GM19238 (cell line): ENCODE measurements at regions not wholly inside any gene's neighbourhood (a gene's known extent, or its start where the extent isn't known, plus 50 kb on each side); places are given as distances from the start of the nearest gene placed in this dataset.

ENCODE experiments used
- DNase-seq: peaks from one replicate; pipeline ENCODE4 v3.0.0; 2011; ENCODE audit warnings: low spot score; ENCODE audit not compliant: insufficient read length

DNA sequence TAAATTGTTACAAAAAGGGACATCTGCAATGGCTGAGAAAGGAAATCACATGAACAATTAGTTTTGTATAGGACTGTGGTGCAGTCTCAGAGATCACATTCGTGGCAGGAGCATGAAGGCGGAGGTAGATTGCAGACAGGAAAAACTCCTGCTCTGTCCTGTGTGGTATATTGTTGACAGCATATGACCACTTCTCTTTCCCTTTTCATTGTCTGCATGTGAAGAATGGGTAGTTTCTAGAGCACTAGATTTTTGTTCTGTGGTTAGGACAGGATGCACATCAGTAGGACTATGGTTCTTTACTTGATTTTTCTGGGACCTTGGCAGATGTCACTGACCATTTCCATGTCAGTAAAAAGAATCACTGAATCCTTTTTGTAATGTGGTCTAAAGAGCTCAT lies 625.9 kb upstream of the PKN2 start:
- no peak for DNase-seq

DNA sequence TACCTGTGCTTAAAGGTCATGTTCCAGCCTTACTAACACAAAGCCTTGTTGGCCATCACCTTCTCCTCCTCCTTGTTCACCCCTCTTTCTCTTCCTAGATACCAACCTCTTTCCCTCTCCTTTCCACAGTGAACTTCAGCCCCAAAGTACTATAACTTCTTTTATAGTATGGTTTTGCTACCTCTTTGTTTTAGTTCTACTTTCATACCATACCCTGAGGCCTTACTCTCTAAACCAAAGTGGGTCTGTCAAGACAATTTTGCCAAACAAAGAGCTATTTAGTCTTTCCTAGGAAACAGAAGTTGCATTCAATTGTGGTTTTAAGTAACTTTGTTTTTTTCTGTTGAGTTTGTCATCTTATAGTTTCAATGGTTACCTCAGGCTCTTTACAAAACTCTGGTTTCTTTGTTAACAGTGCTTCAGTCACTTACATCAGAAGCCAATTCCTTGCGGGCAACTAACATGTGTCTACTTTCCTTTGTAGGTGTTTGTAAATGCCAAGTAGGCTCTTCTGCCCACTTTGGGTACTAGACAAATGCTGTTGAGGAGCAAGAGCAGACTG lies 623.9 kb upstream of the PKN2 start:
- no peak for DNase-seq

GRCh38 chr1:88060750-88061491 lies 623.2 kb upstream of the PKN2 start:
- no peak for DNase-seq

- peak; percentile 7 for DNase-seq
These were observed 622.4 kb upstream of the PKN2 start for GRCh38 chr1:88061492-88062177.

GRCh38 chr1:88062650-88063153 lies 621.4 kb upstream of the PKN2 start:
- no peak for DNase-seq

GRCh38 chr1:88063605-88064004 lies 620.5 kb upstream of the PKN2 start:
- no peak for DNase-seq

GRCh38 chr1:88068407-88068960 lies 615.6 kb upstream of the PKN2 start:
- DNase-seq, result no peak

DNA sequence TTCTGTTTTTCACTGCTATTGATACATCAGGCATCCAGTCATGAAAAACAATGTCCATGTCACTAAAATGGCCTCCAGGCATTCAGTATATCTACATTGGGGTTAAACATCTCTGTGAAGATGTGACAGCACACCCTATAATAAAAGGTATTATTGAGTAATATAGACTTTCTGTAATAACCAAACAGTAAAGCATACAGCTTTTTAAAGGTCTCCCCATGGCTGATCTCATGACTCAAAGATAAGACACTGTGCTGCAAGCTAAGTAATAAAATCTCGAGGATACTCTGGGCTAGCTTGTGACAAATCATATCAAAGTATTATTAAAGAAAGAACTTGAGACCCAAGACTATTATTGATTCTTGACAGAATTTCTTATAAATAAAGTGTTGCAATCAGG lies 613.1 kb upstream of the PKN2 start:
- DNase-seq, result no peak

DNA sequence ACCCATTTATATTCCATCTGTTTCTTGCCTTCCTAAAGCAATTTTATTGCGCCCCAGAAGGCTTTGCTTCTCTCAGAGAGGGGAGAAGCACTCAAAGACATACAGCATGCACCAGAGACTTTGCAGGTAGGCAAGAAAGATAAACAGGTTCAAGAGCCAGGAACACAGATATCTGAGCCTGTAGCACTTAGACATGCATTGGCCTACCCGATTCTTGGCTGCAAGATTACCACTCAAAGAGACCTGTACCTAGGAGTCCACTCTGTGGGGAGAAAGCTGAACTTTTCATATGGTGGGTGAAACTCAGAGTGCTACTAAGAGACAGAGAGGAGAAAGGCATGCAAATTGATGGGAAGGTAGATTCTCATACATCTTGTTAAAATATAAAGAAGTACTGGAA lies 609.4 kb upstream of the PKN2 start:
- DNase-seq, result no peak

DNA sequence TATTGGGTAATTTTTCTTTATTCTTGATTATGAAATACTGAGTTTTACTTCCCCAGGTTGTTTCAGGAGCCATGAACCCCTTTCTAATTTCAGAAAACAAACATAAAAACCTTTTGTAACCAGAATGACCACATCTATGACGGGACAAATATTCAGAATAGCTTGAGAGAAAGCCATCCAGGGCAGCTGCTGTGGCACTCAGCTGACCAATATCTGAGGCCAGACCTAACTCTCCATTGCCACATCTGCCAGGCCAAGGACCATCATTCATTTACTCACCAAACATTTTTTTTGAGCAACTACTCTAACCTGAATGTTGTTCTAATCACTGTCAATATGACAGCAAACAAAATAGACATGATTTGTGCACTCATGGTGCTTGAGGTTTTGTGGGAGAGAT lies 608.3 kb upstream of the PKN2 start:
- DNase-seq, result no peak

DNA sequence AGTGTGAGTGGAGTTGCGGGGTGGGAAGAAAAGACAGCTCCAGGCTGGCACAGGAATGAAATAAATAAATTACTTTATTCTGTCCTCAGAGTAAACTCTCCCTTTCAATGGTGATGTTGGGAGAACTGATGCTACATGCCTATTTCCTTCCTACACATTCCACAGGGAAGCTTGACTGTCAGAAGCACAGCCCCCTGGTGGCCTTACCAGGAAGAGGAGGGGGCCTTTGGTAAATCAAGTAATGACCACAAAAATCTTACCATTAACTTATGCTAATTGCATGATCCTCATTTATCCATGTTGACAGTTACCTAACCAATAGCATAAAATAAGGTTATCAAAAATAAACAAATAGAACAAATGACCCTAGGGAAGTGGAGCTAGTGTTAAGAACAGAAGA lies 605.0 kb upstream of the PKN2 start:
- DNase-seq, result no peak

DNA sequence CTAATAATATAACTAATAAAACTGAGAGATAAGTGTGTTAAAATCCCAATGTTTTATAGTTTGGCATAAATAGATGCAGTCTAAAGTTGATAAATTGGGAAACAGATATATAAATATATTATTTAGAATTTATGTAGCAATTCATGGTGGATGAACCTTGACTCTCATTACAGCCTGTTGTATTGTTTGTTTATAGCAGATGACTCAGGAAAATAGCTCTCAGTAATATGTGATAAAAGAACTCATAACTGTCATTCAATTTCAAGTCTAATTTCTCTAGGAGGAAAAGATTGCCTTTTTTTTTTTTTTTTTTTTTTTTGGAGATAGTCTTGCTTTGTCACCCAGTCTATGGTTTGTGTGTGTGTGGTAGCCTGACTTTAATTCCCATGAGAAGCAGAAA lies 603.2 kb upstream of the PKN2 start:
- DNase-seq, result no peak

GRCh38 chr1:88088481-88088880 lies 595.6 kb upstream of the PKN2 start:
- DNase-seq, result no peak

DNA sequence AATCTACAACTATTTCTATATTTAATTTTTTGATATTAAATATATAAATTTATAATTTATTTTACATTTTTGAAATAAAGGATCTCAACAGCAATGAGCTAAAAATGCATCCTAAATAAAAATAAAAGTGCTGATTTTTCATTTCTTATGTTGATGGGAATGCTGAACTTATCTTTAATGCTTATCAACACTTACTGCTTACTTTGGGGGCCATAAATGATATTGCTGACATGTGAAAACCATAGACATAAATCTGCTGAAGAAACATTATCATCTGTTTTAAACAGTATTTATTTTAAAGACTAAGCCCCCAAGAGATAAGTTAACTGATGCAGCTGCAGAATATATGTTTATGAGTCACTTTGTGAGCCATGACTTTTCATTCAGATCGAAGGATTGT lies 594.1 kb upstream of the PKN2 start:
- no peak for DNase-seq

- no peak for DNase-seq
These were observed 585.2 kb upstream of the PKN2 start for GRCh38 chr1:88098881-88099280.

- DNase-seq, result no peak
These were observed 583.0 kb upstream of the PKN2 start for GRCh38 chr1:88101041-88101440.

DNA sequence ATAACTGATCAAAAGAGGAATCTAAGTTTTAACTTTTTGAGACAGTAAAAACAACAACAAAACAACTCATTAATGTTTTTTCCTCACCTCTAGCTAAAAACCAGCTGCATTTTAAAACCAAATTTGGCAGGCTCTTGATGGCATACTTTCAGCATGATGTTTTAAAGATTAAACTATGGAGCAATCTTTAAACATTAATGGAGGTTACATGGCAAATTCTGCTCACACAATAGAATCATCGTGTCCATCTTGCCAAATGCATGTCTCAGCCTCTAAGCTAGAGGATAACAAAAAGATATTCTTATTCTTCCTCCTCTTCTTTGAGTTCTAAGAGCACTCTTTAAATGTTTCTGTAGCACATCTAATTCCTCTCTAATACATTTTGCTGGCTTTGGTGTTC lies 579.8 kb upstream of the PKN2 start:
- DNase-seq, result no peak

DNA sequence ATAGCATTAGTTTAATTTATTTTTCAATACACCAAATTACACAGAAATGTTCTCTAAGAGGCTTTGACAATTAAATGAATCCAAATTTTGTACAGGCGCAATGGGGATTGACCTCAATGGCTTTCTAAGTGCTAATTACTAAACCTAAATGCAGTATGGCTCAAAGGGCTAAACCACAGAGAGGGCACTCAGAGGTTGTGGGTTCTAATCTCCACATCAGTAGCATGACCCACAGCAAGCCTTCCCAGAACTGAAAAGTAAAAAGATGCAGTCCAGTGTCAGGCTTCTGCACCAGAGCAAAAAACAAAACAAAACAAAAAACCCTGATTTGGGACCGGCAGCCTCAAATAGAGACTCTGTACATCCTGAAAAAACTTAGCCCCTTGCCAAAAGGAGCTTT lies 579.2 kb upstream of the PKN2 start:
- no peak for DNase-seq

DNA sequence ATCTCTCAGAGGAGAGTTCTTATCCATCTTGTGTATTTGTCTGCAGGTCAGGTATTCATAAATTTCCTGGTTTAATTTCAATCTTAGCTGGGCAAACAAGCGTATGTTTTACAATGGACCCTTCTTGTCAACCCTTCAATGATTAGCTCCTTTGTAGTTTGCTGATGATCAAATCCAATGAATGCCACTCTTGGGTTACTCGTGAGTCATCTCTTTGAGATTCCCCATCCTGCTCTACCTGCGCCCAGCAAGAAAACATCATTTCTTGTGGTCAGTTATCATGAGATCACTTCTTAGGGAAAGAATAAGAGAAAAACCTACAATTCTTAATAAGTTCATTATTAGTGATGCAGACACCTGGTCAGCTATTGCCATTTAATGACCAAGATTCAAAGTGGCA lies 572.3 kb upstream of the PKN2 start:
- no peak for DNase-seq

DNA sequence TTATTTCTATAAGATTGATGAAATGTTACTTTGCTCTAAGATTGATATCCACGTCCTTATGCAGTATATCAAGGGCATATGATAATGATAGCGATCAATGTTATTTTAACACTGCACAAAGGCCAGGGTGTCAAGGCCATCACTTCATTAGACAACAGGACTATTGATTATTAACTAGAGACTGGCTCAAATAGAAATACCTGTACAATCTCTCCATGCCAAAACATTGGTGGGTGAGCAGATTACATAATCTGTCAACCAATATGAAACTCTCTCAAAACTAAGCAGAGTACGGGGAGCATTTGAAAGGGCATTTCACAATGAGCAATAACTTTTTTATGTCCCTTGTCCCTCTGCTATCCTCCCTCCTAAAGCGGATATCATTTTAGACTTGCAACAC lies 566.5 kb upstream of the PKN2 start:
- DNase-seq, result no peak

DNA sequence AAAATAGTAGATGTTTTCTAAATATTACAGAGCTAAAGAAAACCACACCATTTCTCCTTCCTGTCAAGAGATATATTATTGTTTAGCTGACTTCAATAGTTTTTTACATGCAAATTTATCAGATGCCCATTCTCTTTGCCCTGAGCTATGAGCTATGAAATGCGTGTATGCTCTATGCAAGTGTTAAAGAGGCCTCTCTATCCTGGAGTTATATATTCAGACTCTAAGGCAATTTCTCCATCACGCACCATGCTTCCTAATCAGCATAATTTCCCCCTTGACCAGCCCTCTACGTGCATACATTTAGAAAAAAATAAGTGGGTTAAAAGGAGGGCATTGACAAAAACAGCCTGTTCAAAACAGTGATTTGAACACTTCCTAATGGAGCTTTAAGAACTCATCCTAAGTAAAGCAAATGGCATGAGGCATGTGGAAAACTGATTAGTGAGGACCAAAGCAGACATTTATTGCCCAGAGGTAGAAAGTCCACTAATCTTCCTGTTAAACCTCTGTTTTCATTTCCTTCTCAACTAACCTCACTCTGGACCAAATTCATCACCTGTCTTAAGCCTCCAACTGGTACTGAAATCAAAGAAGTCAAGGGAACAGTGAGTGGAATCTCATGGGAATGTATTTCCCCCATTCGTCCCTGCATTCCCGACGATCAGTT lies 565.8 kb upstream of the PKN2 start:
- no peak for DNase-seq

GRCh38 chr1:88124614-88125013 lies 559.5 kb upstream of the PKN2 start:
- no peak for DNase-seq
